HG02623 (cell line): ENCODE measurements at regions not wholly inside any gene's neighbourhood (a gene's known extent, or its start where the extent isn't known, plus 50 kb on each side); places are given as distances from the start of the nearest gene placed in this dataset.

ENCODE experiments used
- ATAC-seq: cut with Tn5 transposase; IDR thresholded peaks from one replicate; pipeline ENCODE4 v1.9.1; 2021; ENCODE audit warnings: moderate library complexity; ENCODE audit not compliant: unreplicated experiment

GRCh38 chr15:92224843-92225242 lies 168.8 kb upstream of the ST8SIA2 start:
- no peak for ATAC-seq

- ATAC-seq = no peak
Measured at GRCh38 chr15:92226020-92226612, 167.6 kb upstream of the ST8SIA2 start.

GRCh38 chr15:92228830-92229229 lies 164.9 kb upstream of the ST8SIA2 start:
- no peak for ATAC-seq

GRCh38 chr15:92231461-92231860 lies 162.2 kb upstream of the ST8SIA2 start:
- no peak for ATAC-seq

GRCh38 chr15:92232317-92232716 lies 161.4 kb upstream of the ST8SIA2 start:
- ATAC-seq = no peak

- no peak for ATAC-seq
Measured at GRCh38 chr15:92232876-92233275, 160.8 kb upstream of the ST8SIA2 start.

GRCh38 chr15:92243227-92243626 lies 150.5 kb upstream of the ST8SIA2 start:
- ATAC-seq = no peak

GRCh38 chr15:92244703-92245102 lies 149.0 kb upstream of the ST8SIA2 start:
- no peak for ATAC-seq

- no peak for ATAC-seq
Measured at GRCh38 chr15:92247649-92248242, 145.9 kb upstream of the ST8SIA2 start.

- no peak for ATAC-seq
Measured at GRCh38 chr15:92266796-92267685, 126.6 kb upstream of the ST8SIA2 start.

GRCh38 chr15:92268900-92269299 lies 124.8 kb upstream of the ST8SIA2 start:
- no peak for ATAC-seq

GRCh38 chr15:92271179-92271578 lies 122.5 kb upstream of the ST8SIA2 start:
- no peak for ATAC-seq

- no peak for ATAC-seq
Measured at GRCh38 chr15:92272106-92272505, 121.6 kb upstream of the ST8SIA2 start.

GRCh38 chr15:92273286-92273685 lies 120.4 kb upstream of the ST8SIA2 start:
- ATAC-seq = no peak

GRCh38 chr15:92273723-92274122 lies 120.0 kb upstream of the ST8SIA2 start:
- no peak for ATAC-seq

- ATAC-seq = peak; percentile 53
Measured at GRCh38 chr15:92277776-92278175, 115.9 kb upstream of the ST8SIA2 start.

GRCh38 chr15:92283813-92284212 lies 109.9 kb upstream of the ST8SIA2 start:
- ATAC-seq = no peak

GRCh38 chr15:92288755-92289154 lies 104.9 kb upstream of the ST8SIA2 start:
- ATAC-seq = peak; percentile 79

GRCh38 chr15:92289733-92290132 lies 103.9 kb upstream of the ST8SIA2 start:
- ATAC-seq = no peak

GRCh38 chr15:92290359-92290992 lies 103.2 kb upstream of the ST8SIA2 start:
- ATAC-seq = no peak

GRCh38 chr15:92291900-92292299 lies 101.8 kb upstream of the ST8SIA2 start:
- no peak for ATAC-seq

GRCh38 chr15:92294759-92295158 lies 98.9 kb upstream of the ST8SIA2 start:
- ATAC-seq = no peak
